HG03045 (cell line): ENCODE measurements at regions not wholly inside any gene's neighbourhood (a gene's known extent, or its start where the extent isn't known, plus 50 kb on each side); places are given as distances from the start of the nearest gene placed in this dataset.

Source experiments
- ATAC-seq: cut with Tn5 transposase; IDR thresholded peaks from one replicate; pipeline ENCODE4 v1.9.1; 2021; ENCODE audit warnings: mild to moderate bottlenecking, moderate library complexity; ENCODE audit not compliant: unreplicated experiment

GRCh38 chr14:85426068-85426935 is 103.6 kb upstream of the FLRT2 start:
- no peak for ATAC-seq

GRCh38 chr14:85428926-85429325 is 101.0 kb upstream of the FLRT2 start:
- ATAC-seq: no peak

GRCh38 chr14:85437148-85437547 is 92.8 kb upstream of the FLRT2 start:
- no peak for ATAC-seq

GRCh38 chr14:85438001-85438400 is 91.9 kb upstream of the FLRT2 start:
- no peak for ATAC-seq

GRCh38 chr14:85438481-85438942 is 91.4 kb upstream of the FLRT2 start:
- ATAC-seq: no peak

GRCh38 chr14:85439696-85440328 is 90.1 kb upstream of the FLRT2 start:
- no peak for ATAC-seq

GRCh38 chr14:85441909-85442643 is 87.9 kb upstream of the FLRT2 start:
- no peak for ATAC-seq

GRCh38 chr14:85442996-85443395 is 86.9 kb upstream of the FLRT2 start:
- no peak for ATAC-seq

GRCh38 chr14:85444635-85445034 is 85.3 kb upstream of the FLRT2 start:
- no peak for ATAC-seq

- ATAC-seq: no peak
Observed at GRCh38 chr14:85445151-85445795, 84.7 kb upstream of the FLRT2 start.

- no peak for ATAC-seq
Observed at GRCh38 chr14:85447883-85448282, 82.1 kb upstream of the FLRT2 start.

- ATAC-seq: no peak
Observed at GRCh38 chr14:85451421-85451820, 78.5 kb upstream of the FLRT2 start.

- ATAC-seq: no peak
Observed at GRCh38 chr14:85453401-85454225, 76.3 kb upstream of the FLRT2 start.

- no peak for ATAC-seq
Observed at GRCh38 chr14:85454226-85454813, 75.6 kb upstream of the FLRT2 start.

- ATAC-seq: no peak
Observed at GRCh38 chr14:85459361-85460000, 70.5 kb upstream of the FLRT2 start.

- ATAC-seq: no peak
Observed at GRCh38 chr14:85461432-85462133, 68.4 kb upstream of the FLRT2 start.

GRCh38 chr14:85463512-85463911 is 66.4 kb upstream of the FLRT2 start:
- no peak for ATAC-seq

GRCh38 chr14:85464135-85464895 is 65.6 kb upstream of the FLRT2 start:
- ATAC-seq: no peak
